Thymus (tissue), 11 donors: ENCODE measurements at regions not wholly inside any gene's neighbourhood (a gene's known extent, or its start where the extent isn't known, plus 50 kb on each side); places are given as distances from the start of the nearest gene placed in this dataset.

Experiments
- DNase-seq, 9 donors: peaks; one replicate each; pipeline ENCODE4 v3.0.0-alpha.2; 2013; ENCODE audit warnings: low spot score in 9 of 9, low read depth in 6 of 9, missing footprints in 1 of 9
- H3K27ac ChIP-seq, 2 donors: one replicate each; pipeline ENCODE4 v1.5.1; 2013; ENCODE audit warnings: control low read depth in 1 of 2, low read depth in 1 of 2, low read length in 1 of 2, mild to moderate bottlenecking in 1 of 2, moderate library complexity in 1 of 2
- H3K27me3 ChIP-seq, 2 donors: one replicate each; pipeline ENCODE4 v1.5.1; 2013; ENCODE audit warnings: low read length in 1 of 2; ENCODE audit not compliant: control insufficient read depth in 2 of 2, insufficient read depth in 1 of 2
- H3K36me3 ChIP-seq, 2 donors: one replicate each; pipeline ENCODE4 v1.5.1; 2013; ENCODE audit warnings: low read length in 1 of 2, mild to moderate bottlenecking in 1 of 2, moderate library complexity in 1 of 2; ENCODE audit not compliant: control insufficient read depth in 2 of 2, insufficient read depth in 2 of 2
- H3K4me1 ChIP-seq, 2 donors: one replicate each; pipeline ENCODE4 v1.5.1; 2013; ENCODE audit warnings: low read length in 2 of 2; ENCODE audit not compliant: control insufficient read depth in 2 of 2, insufficient read depth in 2 of 2
- H3K4me3 ChIP-seq, 2 donors: one replicate each; pipeline ENCODE4 v1.5.1; 2013; ENCODE audit warnings: low read length in 2 of 2, control low read depth in 1 of 2, mild to moderate bottlenecking in 1 of 2
- H3K9me3 ChIP-seq, 2 donors: one replicate each; pipeline ENCODE4 v1.5.1; 2013; ENCODE audit warnings: low read length in 1 of 2, mild to moderate bottlenecking in 1 of 2; ENCODE audit not compliant: control insufficient read depth in 2 of 2, insufficient read depth in 1 of 2
- WGBS: extraction: QIAGEN DNeasy Blood & Tissue Kit; methylation state at CpG from one replicate; pipeline ENCODE4 v1.1.7; 2013; 5-methylcytosine and 5-hydroxymethylcytosine counted together
- donor health status: healthy.

DNA sequence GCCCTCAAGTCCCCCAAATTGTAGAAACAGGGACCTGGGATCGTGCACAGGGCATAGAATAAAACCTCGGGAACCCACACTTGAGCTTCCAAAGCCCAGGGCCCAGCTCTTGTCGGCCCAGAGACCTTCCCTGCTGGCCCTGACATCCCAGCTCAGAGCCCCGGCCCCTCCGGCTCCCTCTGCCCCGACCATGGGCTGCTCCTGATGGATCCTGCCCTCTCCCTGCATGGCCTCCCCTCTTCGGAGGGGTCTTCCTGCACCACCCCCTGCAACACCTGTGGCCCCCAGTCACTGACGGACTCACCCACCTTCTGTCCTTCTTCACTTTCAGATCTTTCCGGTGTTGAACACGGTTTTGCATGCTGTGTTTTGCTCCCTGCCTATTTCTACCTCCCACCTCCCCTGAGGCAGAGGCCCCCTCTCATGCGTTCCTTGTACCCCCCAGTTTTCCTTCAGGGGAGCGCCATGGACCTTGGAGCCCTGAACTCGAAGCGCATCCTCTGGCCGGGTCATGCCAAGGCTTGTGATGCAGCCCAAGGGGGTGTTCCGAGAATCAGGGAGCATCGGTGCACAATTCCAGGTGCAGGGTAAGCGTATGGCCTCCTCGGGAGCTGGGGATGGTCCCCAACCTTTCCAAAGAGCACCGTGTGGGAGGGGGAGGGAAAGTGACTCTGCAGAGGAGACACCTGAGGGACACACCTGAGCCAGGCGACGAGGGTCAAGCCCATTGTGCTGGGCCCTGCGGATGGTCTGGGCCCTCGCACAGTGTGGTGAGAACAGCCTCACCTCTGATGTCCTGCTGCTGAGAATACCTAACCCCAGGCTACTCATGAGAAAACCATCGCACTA, 666.4 kb downstream of the BRD1 start:
- Histone ChIP-seq H3K27ac (no peak overlapping the region), H3K27me3 (no peaks in the 10 kb centered on the region), H3K4me1 (no peaks in the 10 kb centered on the region), H3K4me3 (no peak overlapping the region), H3K36me3 (no peaks in the 10 kb centered on the region), H3K9me3 (no peaks in the 10 kb centered on the region)
- DNase-seq, result no peak
- WGBS, result 92% methylated on average over 25 of the region's 25 CpGs

DNA sequence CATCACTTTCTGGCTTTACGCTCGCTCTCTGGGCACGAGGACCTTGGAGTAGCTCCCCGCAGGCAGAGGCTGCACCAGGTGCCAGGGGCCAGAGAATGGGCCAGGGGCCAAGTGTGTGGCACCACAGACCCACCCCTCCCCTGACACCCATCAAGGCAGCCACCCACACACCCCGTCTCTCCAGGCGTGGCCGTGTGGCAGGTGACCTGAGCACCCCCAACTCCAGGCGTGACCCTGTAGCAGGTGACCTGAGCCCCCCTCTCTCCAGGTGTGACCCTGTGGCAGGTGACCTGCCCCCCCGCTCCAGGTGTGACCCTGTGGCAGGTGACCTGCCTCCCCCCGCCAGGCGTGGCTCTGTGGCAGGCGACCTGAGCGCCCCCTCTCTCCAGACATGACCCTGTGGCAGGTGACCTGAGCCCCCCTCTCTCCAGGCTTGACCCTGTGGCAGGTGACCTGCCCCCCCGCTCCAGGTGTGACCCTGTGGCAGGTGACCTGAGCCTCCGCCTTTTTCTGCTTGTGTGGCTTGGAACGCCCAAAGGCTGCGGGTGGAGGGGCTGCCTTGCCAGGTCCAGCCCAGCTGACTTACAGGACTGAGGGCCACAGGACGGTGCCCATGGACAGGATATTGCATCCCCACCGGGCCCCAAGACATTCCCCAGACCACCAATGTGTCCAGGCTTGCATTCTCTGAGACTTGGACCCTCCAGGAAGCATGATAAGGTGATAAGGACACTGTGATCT, 667.2 kb downstream of the BRD1 start:
- no peak overlapping the region for H3K27ac ChIP-seq
- 83% methylated on average over 19 of the region's 19 CpGs for WGBS

DNA sequence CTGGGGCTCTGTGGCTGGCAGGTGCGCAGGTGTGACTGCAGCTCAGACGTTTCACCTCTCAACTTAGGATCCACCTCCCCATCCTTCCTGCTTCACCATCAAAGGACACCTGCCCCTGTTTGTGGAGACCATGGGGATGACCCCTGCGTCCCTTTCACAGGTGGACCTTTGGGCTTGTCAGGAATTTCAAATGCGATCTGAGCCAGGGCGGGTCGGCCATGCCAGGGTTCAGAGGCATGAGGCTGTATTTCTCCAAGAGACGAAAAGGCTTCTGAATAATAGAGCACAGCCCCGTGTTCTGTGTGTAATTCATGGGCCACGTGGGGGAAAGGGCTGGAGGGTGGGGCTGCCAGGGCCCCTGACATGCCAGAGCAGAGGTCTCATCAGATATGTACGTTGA, 668.0 kb downstream of the BRD1 start:
- H3K4me3 ChIP-seq, result no peak overlapping the region
- no peaks in the 10 kb centered on the region for H3K36me3 ChIP-seq
- no peaks in the 10 kb centered on the region for H3K27me3 ChIP-seq
- H3K27ac ChIP-seq, result no peak overlapping the region
- 88% methylated on average over 10 of the region's 10 CpGs for WGBS
- no peak for DNase-seq
- H3K4me1 ChIP-seq, result no peaks in the 10 kb centered on the region
- H3K9me3 ChIP-seq, result no peaks in the 10 kb centered on the region

More for the DNA sequence above, 667.2 kb downstream of the BRD1 start:
- Histone ChIP-seq H3K9me3 (no peaks in the 10 kb centered on the region), H3K27me3 (no peaks in the 10 kb centered on the region), H3K36me3 (no peaks in the 10 kb centered on the region), H3K4me1 (no peaks in the 10 kb centered on the region), H3K4me3 (no peak overlapping the region)
- no peak for DNase-seq

DNA sequence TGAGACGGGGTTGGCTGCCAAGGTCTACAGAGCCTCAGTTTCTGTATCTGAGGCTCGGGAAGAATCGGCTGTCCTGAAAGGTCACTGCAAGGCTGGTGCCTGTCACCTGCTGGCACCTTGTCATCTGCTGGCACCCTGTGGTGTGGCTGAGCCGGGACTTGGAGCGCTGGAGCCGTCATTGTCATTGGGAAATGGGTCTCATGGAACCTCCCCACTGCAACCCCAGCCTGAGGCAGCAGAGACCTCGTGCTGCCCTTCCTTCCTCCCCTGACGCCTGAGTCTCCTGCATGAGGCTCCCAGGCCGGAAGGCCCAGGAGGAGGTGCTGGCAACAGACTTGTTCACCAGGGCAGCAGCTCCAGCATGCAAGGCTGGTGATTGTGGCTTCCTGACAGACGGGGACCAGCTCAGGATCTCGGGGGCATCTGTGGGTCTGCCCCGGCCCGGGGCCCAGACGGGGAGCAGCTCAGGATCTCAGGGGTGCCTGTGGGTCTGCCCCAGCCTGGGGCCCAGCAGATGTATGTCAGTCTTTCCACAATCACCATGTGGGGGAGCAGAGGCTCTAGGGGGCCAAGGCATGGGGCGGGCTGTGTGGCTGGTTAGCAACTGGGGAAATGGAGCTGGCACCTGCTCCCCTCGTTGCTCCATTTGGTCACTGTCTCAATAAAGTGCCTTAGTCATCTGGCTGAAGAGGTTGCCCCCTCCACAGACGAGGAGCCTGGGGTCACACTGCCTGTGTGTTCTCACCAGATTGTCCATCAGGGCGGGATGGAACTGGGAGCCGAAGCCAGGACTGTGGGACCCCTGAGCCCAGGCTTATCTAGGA, 668.7 kb downstream of the BRD1 start:
- WGBS, result 72% methylated on average over 19 of the region's 19 CpGs

DNA sequence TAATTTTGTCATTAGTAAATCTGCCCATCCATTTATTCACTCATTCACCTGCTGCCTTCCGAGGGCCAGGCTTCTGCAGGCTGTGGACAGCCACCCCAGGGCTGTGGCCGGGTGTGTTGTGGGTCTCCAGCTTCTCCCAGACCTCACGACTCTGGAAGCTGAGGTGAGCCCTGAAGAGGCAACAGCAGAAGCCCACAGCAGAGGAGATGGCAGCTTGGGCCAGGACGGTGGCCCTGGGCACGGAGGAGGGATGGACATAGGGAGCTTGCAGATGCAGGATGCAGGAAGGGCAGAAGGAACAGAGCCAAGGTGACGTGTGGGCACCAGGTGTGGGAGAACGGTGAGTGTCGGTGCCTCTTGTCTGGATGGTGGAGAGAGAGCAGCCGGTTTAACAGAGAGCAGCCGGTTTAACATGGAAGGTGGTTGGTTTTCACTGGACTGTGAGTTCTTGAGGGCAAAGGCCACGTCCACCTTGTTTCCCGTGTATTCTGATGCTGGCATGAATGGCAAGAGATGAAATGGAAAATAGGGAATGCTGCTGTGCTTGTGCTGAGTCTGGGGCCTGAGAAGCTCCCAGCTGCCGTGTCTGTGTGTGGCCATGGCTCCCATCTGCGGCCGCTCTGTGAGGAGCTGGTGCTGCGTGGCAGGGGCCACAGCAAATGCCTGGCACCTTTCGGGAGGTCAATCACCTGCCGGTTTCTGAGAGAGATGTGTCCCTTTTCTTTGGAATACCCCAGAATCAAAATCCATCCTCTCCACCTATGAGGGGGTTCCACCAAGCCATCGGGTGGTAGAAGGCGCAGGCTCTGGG, 669.9 kb downstream of the BRD1 start:
- Histone ChIP-seq H3K27me3 (no peaks in the 10 kb centered on the region), H3K4me3 (no peak overlapping the region), H3K36me3 (no peaks in the 10 kb centered on the region), H3K4me1 (no peaks in the 10 kb centered on the region), H3K27ac (no peak overlapping the region), H3K9me3 (no peaks in the 10 kb centered on the region)
- DNase-seq, result no peak
- 90% methylated on average over 20 of the region's 20 CpGs for WGBS

More for the DNA sequence above, 668.7 kb downstream of the BRD1 start:
- no peak for DNase-seq
- H3K9me3 ChIP-seq, result no peaks in the 10 kb centered on the region
- no peaks in the 10 kb centered on the region for H3K4me1 ChIP-seq
- H3K27me3 ChIP-seq, result no peaks in the 10 kb centered on the region
- no peak overlapping the region for H3K27ac ChIP-seq
- no peaks in the 10 kb centered on the region for H3K36me3 ChIP-seq
- H3K4me3 ChIP-seq, result no peak overlapping the region

GRCh38 chr22:49156662-49157285, 670.9 kb downstream of the BRD1 start:
- Histone ChIP-seq H3K27ac (no peak overlapping the region), H3K9me3 (no peaks in the 10 kb centered on the region), H3K4me1 (no peaks in the 10 kb centered on the region), H3K36me3 (no peaks in the 10 kb centered on the region), H3K27me3 (no peaks in the 10 kb centered on the region), H3K4me3 (no peak overlapping the region)
- no peak for DNase-seq
- 92% methylated on average over 17 of the region's 17 CpGs for WGBS

DNA sequence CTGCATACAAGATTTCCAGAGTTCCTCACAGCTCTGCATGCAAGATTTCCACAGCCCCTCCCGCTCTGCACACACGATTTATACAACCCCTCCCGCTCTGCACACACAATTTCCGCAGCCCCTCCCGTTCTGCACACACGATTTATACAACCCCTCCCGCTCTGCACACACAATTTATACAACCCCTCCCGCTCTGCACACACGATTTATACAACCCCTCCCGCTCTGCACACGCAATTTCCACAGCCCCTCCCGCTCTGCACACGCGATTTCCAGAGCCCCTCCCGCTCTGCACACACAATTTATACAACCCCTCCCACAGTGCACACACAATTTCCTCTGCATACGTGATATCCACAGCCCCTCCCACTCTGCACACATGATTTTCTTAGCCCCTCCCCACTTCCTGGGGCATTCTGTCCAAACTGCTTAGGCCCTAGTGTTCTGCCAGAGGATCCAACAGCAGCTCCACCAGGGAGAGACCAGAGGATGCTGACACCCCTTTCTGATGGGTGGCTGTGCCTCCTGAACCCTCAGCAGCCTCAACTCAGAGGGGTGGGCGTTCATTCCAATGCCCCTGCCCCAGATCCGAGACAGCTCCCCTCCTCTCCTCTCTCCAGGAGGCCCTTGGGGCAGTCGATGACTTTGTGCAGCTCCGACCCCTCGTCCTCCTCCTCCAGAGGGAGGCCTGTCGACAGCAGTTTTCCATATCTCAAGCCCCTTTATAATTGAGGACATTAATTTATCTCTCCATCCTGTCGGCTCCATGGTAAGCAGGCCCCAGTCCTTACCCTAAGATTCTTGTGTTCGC, 671.7 kb downstream of the BRD1 start:
- H3K27ac ChIP-seq, result no peak overlapping the region
- H3K4me3 ChIP-seq, result no peak overlapping the region
- 83% methylated on average over 24 of the region's 24 CpGs for WGBS
- H3K36me3 ChIP-seq, result no peaks in the 10 kb centered on the region
- DNase-seq, result no peak
- no peaks in the 10 kb centered on the region for H3K9me3 ChIP-seq
- H3K4me1 ChIP-seq, result no peaks in the 10 kb centered on the region
- H3K27me3 ChIP-seq, result no peaks in the 10 kb centered on the region
